Thoracic aorta (tissue), 2 donors: ENCODE measurements at regions not wholly inside any gene's neighbourhood (a gene's known extent, or its start where the extent isn't known, plus 50 kb on each side); places are given as distances from the start of the nearest gene placed in this dataset.

ENCODE experiments used
- ATAC-seq: fragments of 150-250 bp; one replicate; pipeline ENCODE4 v1.8.0; 2017; ENCODE audit warnings: low read depth; ENCODE audit not compliant: insufficient number of reproducible peaks, low FRiP score
- DNase-seq: peaks from one replicate; pipeline ENCODE4 v3.0.0-alpha.2; 2020; ENCODE audit warnings: low spot score
- H3K27ac ChIP-seq, 2 donors: fragments of 200-600 bp; sonication (generic); 1 replicate in 1 of 2; 2 replicates in 1 of 2; pipeline ENCODE4 v1.5.1; 2016; ENCODE audit warnings: mild to moderate bottlenecking in 2 of 2, moderate library complexity in 2 of 2
- H3K27me3 ChIP-seq: fragments of 200-600 bp; sonication (generic); replicated peaks from 2 replicates; pipeline ENCODE4 v1.6.0; 2016; ENCODE audit warnings: mild to moderate bottlenecking; ENCODE audit not compliant: insufficient read depth
- H3K36me3 ChIP-seq: fragments of 200-600 bp; sonication (generic); one replicate; pipeline ENCODE4 v1.5.1; 2016
- H3K4me1 ChIP-seq, 2 donors: fragments of 200-600 bp; sonication (generic); 1 replicate in 1 of 2; 2 replicates in 1 of 2; pipeline versions ENCODE4 v1.5.1 to v1.6.0; 2016; ENCODE audit warnings: low read depth in 2 of 2, mild to moderate bottlenecking in 1 of 2; ENCODE audit not compliant: control insufficient read depth in 1 of 2
- H3K4me3 ChIP-seq: fragments of 200-600 bp; sonication (generic); 2 replicates; pipeline ENCODE4 v1.5.1; 2016; ENCODE audit warnings: mild to moderate bottlenecking
- H3K9me3 ChIP-seq: fragments of 200-600 bp; sonication (generic); 2 replicates; pipeline ENCODE4 v1.5.1; 2016
- TF ChIP-seq, protein P1 (sequence below): fragments of 200-600 bp; sonication (generic); IDR thresholded peaks from one replicate; pipeline ENCODE4 v1.5.1; 2019; ENCODE audit warnings: antibody characterized with exemption

- Histone ChIP-seq H3K4me1 (no peaks in the 10 kb centered on the region), H3K36me3 (no peaks in the 10 kb centered on the region), H3K9me3 (no peaks in the 10 kb centered on the region), H3K4me3 (no peak overlapping the region), H3K27ac (no peak overlapping the region), H3K27me3 (peaks cover 4% of the 10 kb centered on the region)
- TF ChIP-seq, protein P1, sequence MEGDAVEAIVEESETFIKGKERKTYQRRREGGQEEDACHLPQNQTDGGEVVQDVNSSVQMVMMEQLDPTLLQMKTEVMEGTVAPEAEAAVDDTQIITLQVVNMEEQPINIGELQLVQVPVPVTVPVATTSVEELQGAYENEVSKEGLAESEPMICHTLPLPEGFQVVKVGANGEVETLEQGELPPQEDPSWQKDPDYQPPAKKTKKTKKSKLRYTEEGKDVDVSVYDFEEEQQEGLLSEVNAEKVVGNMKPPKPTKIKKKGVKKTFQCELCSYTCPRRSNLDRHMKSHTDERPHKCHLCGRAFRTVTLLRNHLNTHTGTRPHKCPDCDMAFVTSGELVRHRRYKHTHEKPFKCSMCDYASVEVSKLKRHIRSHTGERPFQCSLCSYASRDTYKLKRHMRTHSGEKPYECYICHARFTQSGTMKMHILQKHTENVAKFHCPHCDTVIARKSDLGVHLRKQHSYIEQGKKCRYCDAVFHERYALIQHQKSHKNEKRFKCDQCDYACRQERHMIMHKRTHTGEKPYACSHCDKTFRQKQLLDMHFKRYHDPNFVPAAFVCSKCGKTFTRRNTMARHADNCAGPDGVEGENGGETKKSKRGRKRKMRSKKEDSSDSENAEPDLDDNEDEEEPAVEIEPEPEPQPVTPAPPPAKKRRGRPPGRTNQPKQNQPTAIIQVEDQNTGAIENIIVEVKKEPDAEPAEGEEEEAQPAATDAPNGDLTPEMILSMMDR, result no peak
- ATAC-seq, result no peak
- no peak for DNase-seq
Observed at GRCh38 chr20:48538856-48539255, 288.9 kb downstream of the PREX1 start.

DNA sequence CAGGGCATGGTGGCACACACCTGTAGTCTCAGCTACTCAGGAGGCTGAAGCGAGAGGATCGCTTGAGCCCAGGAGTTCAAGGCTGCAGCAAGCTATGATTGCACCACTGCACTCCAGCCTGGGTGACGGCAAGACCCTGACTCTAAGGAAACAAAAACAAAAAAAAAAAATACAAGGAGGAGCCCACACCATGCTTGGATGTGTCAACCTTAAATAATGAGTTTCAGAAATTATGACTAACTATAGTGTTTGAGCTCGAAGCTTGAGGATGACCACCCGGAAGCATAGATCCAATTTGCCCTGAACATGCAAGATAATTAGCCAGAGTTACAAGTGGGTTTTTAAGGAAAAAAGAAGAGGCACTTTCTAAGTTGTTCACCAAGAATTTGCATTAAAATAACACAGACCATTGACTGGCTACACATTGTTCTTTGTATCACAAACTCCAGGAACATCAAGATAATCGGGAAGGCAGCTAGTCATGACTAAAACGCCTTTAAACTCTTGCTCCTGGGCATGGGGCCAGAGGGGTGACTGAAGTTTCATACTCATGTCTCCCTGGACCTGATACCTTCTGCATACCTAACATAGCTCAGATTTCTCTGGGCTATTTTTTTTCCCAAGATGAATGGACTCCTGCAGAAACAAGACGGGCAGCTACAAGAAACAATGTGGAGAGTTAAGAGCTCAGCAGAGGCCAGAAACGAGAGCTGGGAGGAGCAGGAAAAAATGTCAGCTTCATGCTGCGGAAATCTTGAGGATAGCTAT lies 289.6 kb downstream of the PREX1 start:
- no peak overlapping the region for H3K27ac ChIP-seq
- TF ChIP-seq, protein P1, result no peak
- no peak overlapping the region for H3K4me3 ChIP-seq
- ATAC-seq (no peak), DNase-seq (no peak)
- no peaks in the 10 kb centered on the region for H3K9me3 ChIP-seq
- H3K27me3 ChIP-seq, result peaks cover 4% of the 10 kb centered on the region
- no peaks in the 10 kb centered on the region for H3K36me3 ChIP-seq
- no peaks in the 10 kb centered on the region for H3K4me1 ChIP-seq

DNA sequence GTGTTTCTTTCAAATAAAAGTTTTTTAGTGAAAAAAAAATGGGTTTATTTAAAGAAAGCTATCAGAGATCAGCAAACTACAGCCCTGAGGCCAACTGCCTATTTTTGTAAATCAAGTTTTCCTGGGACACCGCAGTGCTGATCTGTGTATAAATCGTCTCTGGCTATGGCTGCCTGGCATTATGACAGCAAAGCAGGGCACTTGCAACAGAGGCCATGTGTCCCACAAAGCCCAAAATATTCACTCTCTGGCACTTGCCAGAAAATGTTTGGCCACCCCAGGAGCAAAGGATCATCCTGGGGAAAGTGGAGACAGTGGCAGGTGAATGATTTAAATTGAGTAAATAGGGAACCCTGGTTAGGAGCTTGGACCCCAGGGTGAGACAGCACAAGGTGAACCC lies 291.6 kb downstream of the PREX1 start:
- Histone ChIP-seq H3K36me3 (no peaks in the 10 kb centered on the region), H3K9me3 (no peaks in the 10 kb centered on the region), H3K4me3 (no peak overlapping the region), H3K4me1 (no peaks in the 10 kb centered on the region), H3K27me3 (no peaks in the 10 kb centered on the region), H3K27ac (no peak overlapping the region)
- ATAC-seq, result no peak
- TF ChIP-seq, protein P1, result no peak
- DNase-seq, result no peak

GRCh38 chr20:48535556-48535955 lies 292.2 kb downstream of the PREX1 start:
- H3K4me1 ChIP-seq, result no peaks in the 10 kb centered on the region
- H3K27ac ChIP-seq, result no peak overlapping the region
- no peak for DNase-seq
- no peak for ATAC-seq
- no peaks in the 10 kb centered on the region for H3K9me3 ChIP-seq
- no peaks in the 10 kb centered on the region for H3K27me3 ChIP-seq
- TF ChIP-seq, protein P1, result no peak
- no peaks in the 10 kb centered on the region for H3K36me3 ChIP-seq
- H3K4me3 ChIP-seq, result no peak overlapping the region

DNA sequence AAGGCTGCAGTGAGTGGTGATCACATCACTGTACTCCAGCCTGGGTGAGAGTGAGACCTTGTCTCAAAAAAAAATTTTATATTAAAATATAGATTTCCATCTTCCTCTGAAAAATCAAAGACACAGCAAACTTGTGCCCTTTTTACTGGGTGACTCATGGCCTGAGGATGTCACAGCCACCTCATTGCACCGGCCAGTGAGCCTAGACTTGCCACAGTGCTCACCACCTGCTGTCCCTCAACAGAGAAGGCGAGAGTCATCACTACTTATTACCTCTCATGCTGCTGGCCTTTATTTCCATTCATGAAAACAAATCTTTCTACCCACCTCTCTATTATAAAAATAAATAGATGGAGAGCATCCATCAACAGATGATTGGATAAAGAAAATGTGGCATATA lies 295.8 kb downstream of the PREX1 start:
- DNase-seq, result no peak
- no peaks in the 10 kb centered on the region for H3K4me1 ChIP-seq
- H3K27ac ChIP-seq, result no peak overlapping the region
- no peaks in the 10 kb centered on the region for H3K9me3 ChIP-seq
- no peaks in the 10 kb centered on the region for H3K36me3 ChIP-seq
- no peak overlapping the region for H3K4me3 ChIP-seq
- TF ChIP-seq, protein P1, result no peak
- H3K27me3 ChIP-seq, result no peaks in the 10 kb centered on the region
- no peak for ATAC-seq
